ENCODE measurements at regions not wholly inside any gene's neighbourhood (a gene's known extent, or its start where the extent isn't known, plus 50 kb on each side); places are given as distances from the start of the nearest gene placed in this dataset.

DNA sequence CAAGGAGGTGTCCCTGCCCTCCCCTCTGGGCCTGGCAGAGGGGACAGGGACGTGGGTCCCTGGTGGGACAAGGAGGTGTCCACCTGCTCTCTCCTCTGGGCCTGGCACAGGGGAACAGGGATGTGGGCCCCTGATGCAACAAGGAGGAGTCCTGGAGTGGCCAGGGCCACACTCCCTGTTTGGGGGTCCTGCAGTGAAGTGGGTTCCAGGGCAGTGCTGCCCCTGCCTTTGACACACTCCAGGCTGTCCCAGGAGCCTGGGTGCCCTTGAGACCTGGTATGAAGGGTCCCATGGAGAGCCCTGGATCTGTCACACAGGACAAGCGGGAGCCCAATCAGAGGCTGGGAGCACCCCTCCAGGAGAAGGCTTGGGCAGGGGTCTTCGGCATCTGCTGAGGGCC, 75.8 kb upstream of the GPC1 start:
- TF ChIP-seq SPI1 (IDR thresholded peaks at IDR 0.05; ENCODE audit: low read depth, low read length) (no peak), POLR2A (IDR thresholded peaks at IDR 0.05; ENCODE audit: low read depth, low read length) (no peak), POU2F2 (IDR thresholded peaks at IDR 0.05; ENCODE audit: low read depth, low read length) (no peak)
- DNase-seq (ENCODE audit: insufficient read length, low spot score) (no peak), FAIRE-seq (no peak)

DNA sequence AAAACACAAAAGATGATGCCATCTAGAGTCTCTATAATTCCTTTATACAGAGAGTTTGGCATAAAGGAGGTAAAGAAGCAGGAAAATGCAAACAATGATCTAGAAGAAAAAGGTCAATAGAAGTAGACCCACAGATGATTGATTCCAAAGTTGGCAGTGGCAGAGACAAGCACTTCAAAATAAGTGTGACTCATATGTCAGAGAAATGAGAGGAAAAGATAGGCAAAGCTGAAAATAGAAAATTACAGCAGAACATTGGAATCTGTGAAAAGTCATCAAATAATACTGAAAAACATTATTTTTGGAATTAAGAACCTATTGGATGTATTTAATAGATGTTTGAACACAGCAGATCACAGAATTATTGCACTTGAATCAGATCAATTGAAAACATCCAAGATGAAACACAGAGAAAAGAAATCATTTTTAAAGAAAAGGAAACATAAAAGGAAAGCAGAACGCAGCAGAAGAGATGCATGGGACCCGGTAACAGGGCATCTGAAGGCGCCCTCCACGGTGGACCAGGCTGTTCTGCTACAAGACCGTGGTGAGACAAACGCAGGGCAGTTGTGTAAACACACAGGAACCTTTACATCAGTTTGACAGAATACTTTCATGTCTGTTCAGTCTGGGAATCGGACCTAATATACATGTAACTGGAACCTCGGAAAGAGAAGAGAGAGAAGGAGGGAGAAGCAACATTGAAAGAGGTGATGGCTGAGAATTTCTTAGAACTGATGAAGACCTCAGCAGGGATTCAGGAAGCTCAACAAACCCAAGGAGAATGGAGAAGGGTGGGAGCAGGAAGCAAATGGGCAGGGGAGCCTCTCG, 74.6 kb upstream of the GPC1 start:
- FAIRE-seq (no peak), DNase-seq (ENCODE audit: insufficient read length, low spot score) (no peak)
- TF ChIP-seq POU2F2 (IDR thresholded peaks at IDR 0.05; ENCODE audit: low read depth, low read length) = no peak
- TF ChIP-seq POLR2A (IDR thresholded peaks at IDR 0.05; ENCODE audit: low read depth, low read length) = no peak
- no peak for TF ChIP-seq TAF1 (IDR thresholded peaks at IDR 0.05; ENCODE audit: low read depth, low read length)
- TF ChIP-seq PAX5 (IDR thresholded peaks at IDR 0.05; ENCODE audit: insufficient read depth, low read length, severe bottlenecking) = no peak
- TF ChIP-seq POLR2AphosphoS5 (IDR thresholded peaks at IDR 0.05; ENCODE audit: low read depth, low read length) = no peak
- TF ChIP-seq SPI1 (IDR thresholded peaks at IDR 0.05; ENCODE audit: low read depth, low read length) = no peak

GRCh38 chr2:240362216-240362755, 73.2 kb upstream of the GPC1 start:
- no peak for TF ChIP-seq POLR2AphosphoS5 (IDR thresholded peaks at IDR 0.05; ENCODE audit: low read depth, low read length)
- no peak for TF ChIP-seq TAF1 (IDR thresholded peaks at IDR 0.05; ENCODE audit: low read depth, low read length)
- TF ChIP-seq SPI1 (IDR thresholded peaks at IDR 0.05; ENCODE audit: low read depth, low read length) = no peak
- no peak for TF ChIP-seq POLR2A (IDR thresholded peaks at IDR 0.05; ENCODE audit: low read depth, low read length)
- TF ChIP-seq POU2F2 (IDR thresholded peaks at IDR 0.05; ENCODE audit: low read depth, low read length) = no peak
- no peak for TF ChIP-seq PAX5 (IDR thresholded peaks at IDR 0.05; ENCODE audit: insufficient read depth, low read length, severe bottlenecking)
- DNase-seq (ENCODE audit: insufficient read length, low spot score) (no peak), FAIRE-seq (no peak)

DNA sequence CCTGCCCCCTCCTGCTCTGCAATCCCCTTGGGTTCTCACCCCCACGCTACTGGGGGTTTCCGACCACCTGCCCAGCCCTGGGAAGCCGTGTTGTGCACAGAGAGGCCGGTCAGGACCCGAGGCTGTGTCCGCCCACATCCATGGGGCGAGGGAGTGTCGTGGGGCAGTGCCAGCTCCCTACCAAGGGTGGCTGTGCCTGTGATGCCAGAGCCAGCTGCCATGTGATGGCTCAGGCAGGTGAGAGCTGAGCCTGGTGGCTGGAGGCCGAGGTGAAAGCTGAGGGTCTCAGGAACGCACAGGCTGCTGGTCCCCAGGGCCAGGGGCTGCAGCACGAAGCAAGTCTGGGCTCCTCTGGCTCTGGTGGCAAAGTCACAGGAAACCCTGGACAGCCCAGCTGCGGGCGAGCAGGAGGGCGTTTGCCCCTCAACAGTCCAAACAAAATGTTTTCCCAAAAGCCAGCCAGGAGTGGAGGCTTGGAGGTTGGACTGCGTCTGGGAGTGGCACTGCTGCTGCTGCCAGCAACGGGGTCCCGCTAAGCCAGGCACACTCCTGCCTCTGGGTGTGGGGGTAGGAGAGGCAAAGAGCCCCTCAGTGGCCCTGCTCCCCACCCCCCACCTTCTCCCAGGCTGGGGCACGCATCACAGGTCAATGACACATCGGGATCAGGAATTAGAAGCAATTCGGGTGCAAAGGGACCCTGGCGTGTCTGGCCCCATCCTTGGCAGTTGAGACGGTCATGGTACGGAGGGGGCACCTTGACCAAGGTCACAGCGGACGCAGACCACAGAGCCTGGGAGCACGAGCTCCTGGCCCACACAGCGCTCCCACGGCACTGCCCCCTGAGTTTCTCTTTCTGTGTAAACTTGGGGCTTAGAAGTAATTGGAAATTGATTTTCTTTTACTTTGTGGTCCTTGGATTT, 72.4 kb upstream of the GPC1 start:
- no peak for FAIRE-seq

DNA sequence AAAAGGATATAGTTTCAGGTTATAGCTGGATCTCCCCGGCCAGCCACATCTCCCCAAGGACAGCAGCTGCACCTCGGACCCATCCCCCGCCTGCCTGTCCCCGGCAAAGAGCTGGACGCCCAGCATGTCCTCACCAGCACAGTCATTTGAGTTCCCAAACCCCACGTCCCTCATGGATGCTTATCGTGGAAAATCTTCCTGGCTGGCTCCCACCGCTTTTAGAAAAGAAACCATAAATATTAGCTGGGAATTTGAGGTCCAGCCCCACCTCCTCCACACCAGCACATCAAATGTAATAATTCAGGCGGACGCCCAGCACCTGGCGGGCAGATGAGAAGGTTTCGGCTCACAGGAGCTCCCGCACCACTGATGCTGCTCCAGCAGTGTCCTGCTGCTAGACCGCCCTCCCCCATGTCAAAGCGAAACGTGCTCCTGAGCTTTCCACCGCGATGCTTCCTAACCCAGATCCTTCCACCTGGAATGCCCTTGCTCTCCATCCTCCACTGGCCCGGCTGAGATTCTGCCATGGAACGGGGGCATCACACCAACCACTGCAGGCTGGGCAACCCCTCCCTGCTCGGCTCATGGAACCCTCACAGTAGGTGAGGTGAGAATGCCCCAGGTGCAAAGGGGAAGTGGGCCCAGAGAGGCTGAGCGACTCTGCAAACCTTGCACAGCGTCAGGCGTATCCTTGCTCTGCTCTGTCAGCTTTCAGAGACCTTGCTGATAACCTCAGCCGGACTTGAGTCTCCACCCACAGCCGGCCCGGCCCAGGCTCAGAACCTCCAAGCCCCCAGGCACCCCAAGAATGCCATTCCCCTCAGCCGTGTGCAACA, 71.5 kb upstream of the GPC1 start:
- DNase-seq (ENCODE audit: insufficient read length, low spot score) (no peak), FAIRE-seq (no peak)
- no peak for TF ChIP-seq SPI1 (IDR thresholded peaks at IDR 0.05; ENCODE audit: low read depth, low read length)
- no peak for TF ChIP-seq POU2F2 (IDR thresholded peaks at IDR 0.05; ENCODE audit: low read depth, low read length)
- no peak for TF ChIP-seq TAF1 (IDR thresholded peaks at IDR 0.05; ENCODE audit: low read depth, low read length)
- TF ChIP-seq PAX5 (IDR thresholded peaks at IDR 0.05; ENCODE audit: insufficient read depth, low read length, severe bottlenecking) = no peak
- no peak for TF ChIP-seq POLR2A (IDR thresholded peaks at IDR 0.05; ENCODE audit: low read depth, low read length)
- no peak for TF ChIP-seq POLR2AphosphoS5 (IDR thresholded peaks at IDR 0.05; ENCODE audit: low read depth, low read length)

More for the DNA sequence above, 72.4 kb upstream of the GPC1 start:
- DNase-seq (ENCODE audit: insufficient read length, low spot score) = no peak
- no peak for TF ChIP-seq PAX5 (IDR thresholded peaks at IDR 0.05; ENCODE audit: insufficient read depth, low read length, severe bottlenecking)

DNA sequence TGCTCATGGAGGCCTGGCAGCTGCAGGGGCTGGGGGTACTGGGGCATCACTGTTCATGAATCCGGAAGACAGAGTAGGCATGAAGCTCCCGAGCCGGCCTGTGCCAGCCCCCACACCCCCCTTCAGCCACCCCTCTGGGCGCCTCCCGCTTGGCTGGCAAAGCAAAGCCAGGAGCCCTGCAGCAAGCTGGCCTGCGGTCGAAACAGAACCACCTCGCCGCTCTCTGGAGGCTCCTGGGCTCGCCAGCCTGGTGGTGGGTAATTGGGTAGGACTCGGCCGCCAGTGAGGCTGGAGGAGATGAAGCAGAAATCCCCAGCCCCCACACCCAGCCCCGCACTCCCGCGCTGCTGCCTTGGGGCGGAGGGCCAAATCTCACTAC, 70.9 kb upstream of the GPC1 start:
- FAIRE-seq (no peak), DNase-seq (ENCODE audit: insufficient read length, low spot score) (no peak)
- TF ChIP-seq POLR2AphosphoS5 (IDR thresholded peaks at IDR 0.05; ENCODE audit: low read depth, low read length) (no peak), SPI1 (IDR thresholded peaks at IDR 0.05; ENCODE audit: low read depth, low read length) (no peak), POU2F2 (IDR thresholded peaks at IDR 0.05; ENCODE audit: low read depth, low read length) (no peak), TAF1 (IDR thresholded peaks at IDR 0.05; ENCODE audit: low read depth, low read length) (no peak), POLR2A (IDR thresholded peaks at IDR 0.05; ENCODE audit: low read depth, low read length) (no peak), PAX5 (IDR thresholded peaks at IDR 0.05; ENCODE audit: insufficient read depth, low read length, severe bottlenecking) (no peak)

DNA sequence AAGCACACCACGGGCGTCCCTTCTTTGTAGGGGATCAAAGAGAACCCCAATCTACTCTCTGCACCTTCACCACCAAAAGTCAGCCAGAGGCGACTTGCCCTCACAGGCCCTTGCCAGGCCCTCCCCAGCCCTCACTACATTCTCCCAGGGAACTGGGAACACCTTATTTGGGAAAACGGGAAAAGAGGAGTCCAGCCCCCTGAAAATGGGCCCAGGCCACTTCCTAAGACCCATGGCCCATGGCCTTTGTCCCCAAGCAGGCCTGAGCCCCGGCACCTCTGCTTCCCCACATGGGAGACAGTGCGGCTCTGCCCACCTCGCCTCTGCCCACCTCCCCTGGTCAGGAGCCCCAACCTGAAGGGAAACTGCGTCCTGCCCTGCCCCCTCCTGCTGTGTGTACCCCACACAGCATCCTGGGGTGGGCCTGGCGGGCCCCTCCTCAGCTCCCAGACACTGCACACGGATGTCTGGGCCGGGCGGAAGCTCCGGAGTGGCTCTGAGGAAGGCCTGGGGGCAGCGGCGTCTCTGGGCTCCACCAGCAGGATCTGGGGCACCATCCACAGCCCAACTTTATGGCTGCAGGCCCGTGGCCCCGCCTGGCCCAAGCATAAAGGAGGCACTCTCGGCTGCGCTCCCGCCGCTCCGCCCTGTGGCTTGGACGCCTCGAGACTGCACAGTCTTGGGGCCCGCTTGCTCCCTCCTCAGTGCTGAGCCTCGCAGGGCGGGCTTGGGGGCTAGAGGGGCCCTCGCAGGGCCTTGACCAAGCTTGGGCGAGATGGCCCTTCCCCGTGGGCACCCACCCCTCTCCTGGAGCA, 70.3 kb upstream of the GPC1 start:
- FAIRE-seq = no peak

DNA sequence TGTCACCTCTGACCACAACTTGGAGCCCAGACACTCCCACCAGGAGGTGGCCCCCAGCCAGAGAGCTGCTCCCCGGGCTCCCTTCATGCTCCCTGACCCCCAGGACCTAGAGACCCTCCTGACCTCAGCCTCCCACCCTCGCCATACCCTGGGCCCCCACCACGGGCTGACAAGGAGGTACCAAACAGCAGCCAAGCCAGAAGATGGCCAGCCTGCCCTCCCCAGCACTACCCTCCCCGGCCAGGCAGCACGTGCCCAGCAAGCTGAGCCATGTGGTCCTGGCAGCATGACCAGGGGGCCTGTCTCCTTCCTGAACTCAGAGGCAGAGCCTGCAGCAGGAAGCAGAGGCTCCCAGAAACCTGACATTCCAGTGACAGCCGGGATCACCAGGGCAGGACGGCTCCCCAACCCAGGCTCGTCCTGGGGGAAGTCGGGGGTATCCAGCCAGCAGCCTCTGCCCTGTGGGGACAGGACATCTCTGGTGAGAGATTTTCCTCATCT, 69.4 kb upstream of the GPC1 start:
- no peak for TF ChIP-seq TAF1 (IDR thresholded peaks at IDR 0.05; ENCODE audit: low read depth, low read length)
- TF ChIP-seq POLR2AphosphoS5 (IDR thresholded peaks at IDR 0.05; ENCODE audit: low read depth, low read length) = no peak
- no peak for TF ChIP-seq POU2F2 (IDR thresholded peaks at IDR 0.05; ENCODE audit: low read depth, low read length)
- no peak for TF ChIP-seq SPI1 (IDR thresholded peaks at IDR 0.05; ENCODE audit: low read depth, low read length)
- TF ChIP-seq POLR2A (IDR thresholded peaks at IDR 0.05; ENCODE audit: low read depth, low read length) = no peak
- TF ChIP-seq PAX5 (IDR thresholded peaks at IDR 0.05; ENCODE audit: insufficient read depth, low read length, severe bottlenecking) = no peak
- DNase-seq (ENCODE audit: insufficient read length, low spot score) = no peak
- FAIRE-seq = no peak

More for the DNA sequence above, 70.3 kb upstream of the GPC1 start:
- TF ChIP-seq PAX5 (IDR thresholded peaks at IDR 0.05; ENCODE audit: insufficient read depth, low read length, severe bottlenecking) = no peak
- TF ChIP-seq SPI1 (IDR thresholded peaks at IDR 0.05; ENCODE audit: low read depth, low read length) = no peak
- TF ChIP-seq POLR2A (IDR thresholded peaks at IDR 0.05; ENCODE audit: low read depth, low read length) = no peak
- no peak for TF ChIP-seq TAF1 (IDR thresholded peaks at IDR 0.05; ENCODE audit: low read depth, low read length)
- no peak for TF ChIP-seq POU2F2 (IDR thresholded peaks at IDR 0.05; ENCODE audit: low read depth, low read length)
- TF ChIP-seq POLR2AphosphoS5 (IDR thresholded peaks at IDR 0.05; ENCODE audit: low read depth, low read length) = no peak
- DNase-seq (ENCODE audit: insufficient read length, low spot score) = no peak
